H1 (cell line): ENCODE measurements at regions not wholly inside any gene's neighbourhood (a gene's known extent, or its start where the extent isn't known, plus 50 kb on each side); places are given as distances from the start of the nearest gene placed in this dataset. TPM values are rescaled to one million over a fixed set of nuclear protein-coding genes. Genes with fewer than 3 reads are reported as not detected.

ENCODE experiments used
- small RNA-seq: library from polyadenylated mRNA; stranded (forward); fragments of <200 nt; extraction: miRNeasy Mini kit (QIAGEN cat#:217004); gene quantifications from one replicate; pipeline ENCODE3, GENCODE V24; 2013; ENCODE audit not compliant: insufficient read depth

Small RNAs in the stretch of these regions (small RNA-seq; reads per million reads assigned to genes)
- not detected for gene AC116562.3
